SHP77 treated with DMSO at 0.1 percent for 48 hours (cell line): ENCODE measurements at regions not wholly inside any gene's neighbourhood (a gene's known extent, or its start where the extent isn't known, plus 50 kb on each side); places are given as distances from the start of the nearest gene placed in this dataset.

Experiments used
- DNase-seq: peaks from one replicate; lab custom pipeline; 2025; lab: John Stamatoyannopoulos, UW

DNA sequence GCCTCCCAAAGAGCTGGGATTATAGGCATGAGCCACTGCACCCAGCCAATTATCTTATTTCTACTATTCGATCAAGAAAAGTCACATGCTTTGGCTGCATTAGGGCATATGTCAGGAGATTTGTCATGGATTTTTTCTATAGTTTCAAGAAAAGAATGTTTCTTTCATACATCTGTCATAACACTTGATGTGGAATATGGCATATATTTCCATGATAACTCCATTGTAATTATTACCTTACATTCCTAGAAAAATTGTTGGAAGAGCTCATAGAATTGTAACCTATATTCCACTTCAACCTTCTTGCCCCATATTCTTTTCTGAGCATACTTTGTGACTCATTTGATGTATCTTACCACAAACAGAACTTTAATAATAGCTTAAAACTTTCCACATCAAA is 740.9 kb upstream of the FLRT2 start:
- no peak for DNase-seq

DNA sequence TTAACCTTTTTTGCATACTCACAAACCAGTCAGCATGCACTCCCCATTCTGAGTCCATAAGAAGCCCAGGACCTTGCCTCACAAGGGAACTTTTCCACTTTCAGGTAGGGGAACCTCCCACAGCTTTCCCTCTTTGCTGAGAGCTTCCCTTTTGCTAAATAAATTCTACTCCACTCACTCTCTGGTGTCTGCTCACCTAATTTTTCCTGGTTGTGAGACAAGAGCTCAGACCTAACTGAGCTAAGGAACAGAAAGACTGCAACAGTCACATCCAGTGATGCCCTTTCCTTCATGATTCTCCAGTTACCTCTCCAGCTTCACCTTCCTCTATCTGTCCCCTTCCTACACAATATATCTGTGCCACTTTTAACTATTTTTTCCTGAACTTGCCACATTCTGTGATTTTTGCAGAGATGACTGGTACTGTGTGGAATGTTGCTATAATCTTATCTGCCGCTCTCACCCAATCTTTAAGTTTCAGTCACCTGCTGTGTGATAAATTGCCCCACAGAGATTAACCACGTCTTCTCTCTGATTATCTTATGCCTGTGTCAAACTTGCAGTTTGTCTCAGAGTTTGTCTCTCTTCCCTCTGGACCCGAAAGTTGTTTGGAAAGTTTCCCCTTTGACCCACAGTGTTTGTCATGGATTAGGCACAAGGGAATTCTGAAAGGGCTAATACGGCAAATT is 737.1 kb upstream of the FLRT2 start:
- DNase-seq: no peak

DNA sequence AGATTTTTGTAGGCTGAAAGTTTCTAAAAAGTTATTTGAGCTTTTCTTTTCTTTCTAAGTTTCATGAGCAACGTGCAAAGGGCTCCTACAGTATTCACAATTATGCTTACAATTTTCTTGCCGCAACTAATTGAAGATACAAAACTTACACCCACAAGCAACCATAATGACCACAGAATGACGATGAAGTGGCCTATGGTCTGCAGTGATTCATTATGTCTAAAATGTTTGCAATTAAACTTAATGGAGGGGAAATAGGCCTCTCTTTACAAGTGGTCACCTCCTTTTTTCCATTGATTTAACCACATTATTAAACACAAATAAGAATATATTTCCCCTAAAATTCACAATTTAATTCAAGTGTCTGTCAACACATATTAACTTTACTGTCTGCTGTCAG is 732.6 kb upstream of the FLRT2 start:
- no peak for DNase-seq

DNA sequence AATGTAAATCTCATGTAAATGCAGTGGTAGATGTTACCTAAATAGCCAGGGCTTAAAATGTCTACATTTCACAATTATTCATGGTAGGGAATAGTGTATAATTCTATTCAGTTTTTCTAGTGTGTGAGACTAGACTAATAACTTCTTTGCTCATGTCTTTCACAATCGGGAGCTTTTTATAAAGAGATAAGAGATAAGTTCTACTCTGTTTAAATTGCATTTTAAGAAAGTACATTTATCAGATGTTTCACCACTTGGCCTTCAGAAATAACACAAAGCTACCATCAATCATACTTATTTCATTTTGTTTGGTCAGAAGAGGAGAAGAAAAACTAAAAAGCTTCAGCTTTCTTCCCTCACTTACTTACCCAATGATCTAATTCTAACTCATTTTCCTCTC is 725.5 kb upstream of the FLRT2 start:
- DNase-seq: no peak

DNA sequence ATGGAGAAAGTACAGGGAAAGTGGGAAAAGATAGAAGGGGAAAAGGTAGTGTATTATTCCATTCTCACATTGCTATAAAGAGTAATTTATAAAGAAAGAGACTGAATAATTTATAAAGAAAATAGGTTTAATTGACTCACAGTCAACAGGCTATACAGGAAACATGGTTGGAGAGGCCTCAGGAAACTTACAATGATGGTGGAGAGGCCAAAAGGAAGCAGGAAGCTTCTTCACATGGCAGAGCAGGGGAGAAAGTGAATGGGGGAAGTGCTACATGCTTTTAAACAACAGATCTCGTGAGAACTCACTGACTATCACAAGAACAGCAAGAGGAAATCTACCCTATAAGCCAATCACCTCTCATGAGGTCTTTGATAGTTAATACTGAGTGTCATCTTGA is 725.0 kb upstream of the FLRT2 start:
- DNase-seq: no peak

DNA sequence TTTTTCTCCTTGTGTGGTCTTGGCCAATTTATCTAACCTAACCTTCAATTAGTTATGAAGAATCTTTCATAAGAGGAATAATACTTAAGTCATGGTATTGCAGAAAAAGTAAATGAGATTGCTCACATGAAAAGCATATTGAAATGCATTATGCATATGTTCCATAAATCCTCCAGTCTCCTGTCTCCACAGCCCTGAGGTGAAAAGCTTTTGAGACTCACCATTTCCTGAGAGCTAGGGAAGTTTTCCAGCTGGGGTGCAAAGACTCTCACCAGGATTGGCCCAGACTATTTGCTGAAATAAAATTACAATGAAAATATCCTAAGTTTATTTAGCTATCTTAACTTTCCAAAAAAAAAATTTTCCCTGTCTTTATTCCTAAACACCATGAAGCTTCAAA is 723.8 kb upstream of the FLRT2 start:
- DNase-seq: no peak

DNA sequence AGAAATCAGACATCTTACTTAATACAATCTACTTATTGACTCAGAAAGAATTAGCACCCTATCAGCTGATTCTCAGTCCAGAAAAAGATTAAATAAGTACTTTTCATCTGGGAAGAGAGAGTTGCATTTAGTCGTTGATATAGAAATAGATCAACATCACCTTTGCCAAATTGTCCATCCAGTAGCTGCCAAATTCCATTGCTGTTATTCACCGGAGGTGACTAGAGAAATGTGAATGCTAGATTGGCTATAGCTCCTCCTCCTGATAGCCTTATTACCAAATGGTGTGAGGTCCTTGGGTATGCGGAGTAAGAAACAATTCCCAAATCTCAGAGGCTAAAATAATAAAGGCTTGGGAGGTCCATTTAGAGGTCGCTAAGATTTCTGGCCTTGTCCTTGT is 723.3 kb upstream of the FLRT2 start:
- DNase-seq: no peak

DNA sequence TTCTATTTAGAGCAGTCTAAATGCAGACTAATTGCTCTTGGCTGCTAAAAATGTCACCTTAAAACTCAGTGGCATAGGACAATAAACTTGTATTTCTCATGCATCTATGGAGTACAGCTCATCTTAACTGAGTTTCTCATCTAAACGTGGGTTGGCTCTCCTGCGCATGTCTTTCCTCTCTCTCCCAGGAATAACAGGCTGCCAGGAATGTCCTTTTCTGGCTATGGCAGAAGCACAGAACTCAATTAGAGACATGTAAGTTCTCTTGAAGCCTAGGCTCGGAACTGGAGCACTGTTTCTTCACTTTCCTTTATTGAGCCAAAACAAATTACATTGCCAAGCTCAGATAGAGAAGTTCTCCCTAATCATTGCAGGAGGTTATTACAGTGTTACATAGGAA is 722.3 kb upstream of the FLRT2 start:
- no peak for DNase-seq

DNA sequence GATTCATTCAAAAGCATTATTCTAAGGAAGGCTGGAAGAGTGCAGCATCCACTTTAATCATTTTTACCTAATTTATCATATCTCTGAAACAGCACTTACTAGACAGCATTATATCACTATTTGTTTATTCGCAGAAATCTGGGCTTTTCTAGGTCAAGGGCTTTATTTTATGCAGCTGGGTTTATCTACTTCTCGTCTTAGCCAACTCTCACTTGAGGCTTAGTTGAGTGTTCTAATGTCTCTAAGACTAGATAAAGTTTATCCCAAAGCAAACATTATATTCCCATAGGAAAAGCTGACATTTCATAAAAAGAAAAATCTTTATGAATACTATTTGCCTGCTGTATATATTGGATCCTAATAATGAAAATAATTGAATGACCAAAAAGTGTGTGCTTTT is 720.8 kb upstream of the FLRT2 start:
- DNase-seq: no peak

DNA sequence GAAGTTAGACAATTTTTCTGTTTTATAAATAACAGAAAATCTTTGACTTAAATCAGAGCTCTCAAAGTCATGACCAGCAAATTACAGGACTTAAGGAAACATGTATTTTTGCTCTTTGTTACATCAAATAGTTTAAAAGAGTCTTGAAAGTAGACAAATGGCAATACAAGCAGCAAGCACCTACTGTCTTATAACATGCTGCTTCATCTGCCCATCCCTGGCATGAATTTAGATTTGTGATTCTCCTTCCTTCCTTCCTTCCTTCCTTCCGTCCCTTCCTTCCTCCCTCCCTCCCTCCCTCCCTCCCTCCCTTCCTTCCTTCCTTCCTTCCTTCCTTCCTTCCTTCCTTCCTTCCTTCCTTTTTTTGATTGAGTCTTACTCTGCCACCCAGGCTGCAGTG is 715.6 kb upstream of the FLRT2 start:
- no peak for DNase-seq

DNA sequence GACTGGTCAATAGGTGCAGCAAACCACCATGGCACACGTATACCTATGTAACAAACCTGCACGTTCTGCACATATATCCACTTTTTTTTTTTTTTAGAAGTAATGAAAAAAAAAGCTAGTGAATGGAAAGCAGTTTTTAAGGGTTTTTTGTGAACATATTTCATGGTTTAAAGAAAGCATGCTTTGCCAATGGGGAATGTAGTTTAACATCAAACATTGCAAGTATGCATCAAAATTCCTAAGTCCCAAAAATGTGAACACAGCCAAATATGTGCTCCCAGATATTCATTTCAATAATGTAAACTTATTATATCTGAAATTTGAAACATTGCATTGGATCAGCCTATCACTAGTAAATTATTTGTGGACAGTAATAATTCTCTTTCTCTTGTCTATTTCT is 710.4 kb upstream of the FLRT2 start:
- no peak for DNase-seq

DNA sequence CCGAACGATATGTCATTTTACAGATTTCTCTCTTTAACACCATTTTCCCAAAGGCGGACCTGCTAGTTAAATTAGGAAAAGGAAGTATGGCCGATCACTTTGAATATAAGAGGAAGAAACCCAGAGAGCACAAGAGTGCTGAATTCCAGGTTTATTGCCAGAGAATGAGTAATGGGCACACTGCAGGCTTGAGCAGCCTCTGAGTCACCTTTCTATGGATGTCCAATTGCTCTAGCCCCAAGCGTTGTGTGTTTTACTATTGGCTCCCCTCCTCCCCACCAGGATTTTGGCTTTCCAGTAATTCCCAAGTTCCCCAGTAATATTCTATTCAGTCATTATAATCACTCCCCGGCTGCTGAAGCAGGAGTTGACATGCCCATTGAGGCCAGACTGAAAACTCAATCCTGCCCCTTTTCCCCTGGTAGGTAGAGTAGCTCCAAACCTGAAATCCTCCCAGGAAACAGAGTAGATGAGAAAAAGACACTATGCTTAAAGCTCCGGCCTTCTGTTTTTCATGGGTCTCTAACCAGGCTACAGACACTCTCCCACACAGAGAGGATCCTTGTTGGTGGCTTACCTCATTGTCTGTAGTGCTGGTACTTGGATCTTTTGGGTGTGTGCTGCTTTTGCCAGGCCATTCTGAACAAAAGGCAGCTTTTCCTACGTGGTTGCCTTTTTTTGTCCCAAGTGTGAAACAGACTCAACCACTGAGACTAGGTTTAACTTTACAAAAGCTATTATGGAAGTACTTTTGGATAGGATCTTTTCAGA is 704.3 kb upstream of the FLRT2 start:
- DNase-seq: no peak

DNA sequence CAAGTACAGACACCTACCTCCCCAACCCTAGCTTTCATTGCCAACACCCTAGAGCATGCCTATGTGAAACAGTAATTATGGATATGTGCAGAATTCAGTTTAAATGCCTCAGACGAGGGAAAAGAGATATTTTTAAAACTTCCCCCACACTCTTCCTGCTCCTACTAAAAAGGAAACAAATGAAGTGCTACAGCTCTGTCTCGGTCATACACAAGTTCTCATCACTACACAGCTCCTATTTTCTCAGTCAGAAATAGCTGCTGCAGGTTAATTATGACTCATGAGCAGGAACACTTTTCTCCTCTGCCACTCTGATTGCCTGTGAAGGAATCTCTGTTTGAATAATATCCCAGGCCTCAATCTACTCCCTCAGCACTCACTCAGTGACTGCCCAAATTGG is 703.6 kb upstream of the FLRT2 start:
- no peak for DNase-seq

DNA sequence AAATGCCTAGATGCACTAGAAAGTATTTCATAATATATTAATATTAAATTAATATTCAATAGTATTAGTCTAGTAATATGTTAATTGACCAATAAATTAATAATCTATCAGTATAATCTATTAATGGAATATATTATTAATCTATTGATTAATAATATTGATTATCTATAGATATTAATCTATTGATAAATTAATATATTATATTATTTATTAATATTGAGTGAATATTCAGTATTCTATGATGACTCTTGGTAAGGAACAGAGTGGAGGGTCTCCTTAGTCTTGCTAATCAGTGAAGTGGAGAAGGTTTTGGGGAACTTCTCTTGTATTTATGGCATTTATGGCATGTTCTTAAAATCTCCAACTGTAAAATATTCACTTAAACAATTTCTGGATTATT is 679.3 kb upstream of the FLRT2 start:
- DNase-seq: no peak

DNA sequence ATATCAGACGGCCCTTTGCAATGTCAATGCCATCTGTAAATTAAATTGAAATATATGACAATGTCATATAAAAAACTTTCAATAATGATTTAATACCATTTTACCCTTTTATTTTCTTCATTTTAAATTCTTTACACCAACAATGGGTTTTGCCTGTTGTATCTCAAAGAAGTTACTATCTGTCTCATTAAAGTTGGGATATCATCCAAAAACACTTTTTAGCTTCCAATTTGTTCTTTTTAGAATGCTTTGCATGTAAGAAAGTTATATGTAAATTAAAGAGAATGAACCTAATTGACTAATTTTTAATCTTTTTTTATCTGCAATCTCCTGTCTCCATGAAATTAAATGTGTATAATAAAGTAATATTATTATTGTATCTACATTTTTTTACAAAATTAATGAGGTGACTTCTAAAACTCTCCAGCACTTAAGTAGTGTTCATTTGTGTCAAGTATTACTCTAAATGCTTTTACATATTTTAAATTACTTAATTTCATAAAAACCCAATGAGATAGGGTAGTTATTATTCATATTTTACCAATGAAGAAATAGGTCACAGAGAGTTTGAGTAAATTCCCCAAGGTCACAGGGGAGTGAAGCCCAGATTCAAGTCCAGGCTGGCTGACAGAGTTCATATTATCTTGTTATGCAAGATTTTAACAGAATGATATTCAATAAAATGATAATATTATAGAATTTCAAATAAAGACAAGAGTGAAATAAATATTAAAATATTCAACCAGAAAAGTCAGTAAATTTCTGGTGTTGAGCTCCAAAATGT is 673.0 kb upstream of the FLRT2 start:
- DNase-seq: no peak

DNA sequence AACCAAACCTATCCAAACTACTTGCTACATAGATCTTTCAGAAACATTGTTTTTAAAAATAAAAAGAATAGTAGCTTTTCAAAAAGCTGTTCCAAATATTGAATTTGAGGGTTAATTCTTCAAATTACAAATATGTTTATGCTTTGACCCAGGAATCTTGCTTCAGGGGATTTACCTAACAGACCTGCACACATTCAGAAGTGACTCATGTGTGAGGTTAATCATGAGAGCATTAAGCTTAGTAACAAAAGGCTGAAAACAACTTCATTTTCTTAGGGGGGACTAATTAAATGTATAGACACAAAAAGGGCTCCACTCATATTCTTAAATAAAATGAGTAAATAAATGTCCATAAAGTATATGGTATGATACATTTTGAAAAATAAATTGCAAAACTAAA is 672.4 kb upstream of the FLRT2 start:
- DNase-seq: no peak

DNA sequence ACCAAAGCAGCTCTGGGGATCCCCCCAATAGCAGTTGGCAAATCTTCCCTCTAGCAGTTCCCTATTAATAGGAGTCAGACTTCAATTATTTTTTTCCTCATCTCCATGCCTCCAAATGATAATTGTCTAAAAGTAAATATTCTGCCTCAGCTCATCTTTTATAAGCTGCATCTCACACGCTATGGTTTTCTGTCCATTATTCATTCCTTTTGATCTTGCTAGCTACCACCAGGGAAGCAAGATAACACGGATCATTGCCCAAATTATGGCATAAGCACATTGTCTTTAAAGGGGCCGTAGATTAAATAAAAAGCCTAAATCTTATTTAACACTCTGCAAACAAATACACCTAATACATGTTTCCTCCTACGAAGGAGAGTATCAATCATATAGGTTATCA is 670.8 kb upstream of the FLRT2 start:
- no peak for DNase-seq

DNA sequence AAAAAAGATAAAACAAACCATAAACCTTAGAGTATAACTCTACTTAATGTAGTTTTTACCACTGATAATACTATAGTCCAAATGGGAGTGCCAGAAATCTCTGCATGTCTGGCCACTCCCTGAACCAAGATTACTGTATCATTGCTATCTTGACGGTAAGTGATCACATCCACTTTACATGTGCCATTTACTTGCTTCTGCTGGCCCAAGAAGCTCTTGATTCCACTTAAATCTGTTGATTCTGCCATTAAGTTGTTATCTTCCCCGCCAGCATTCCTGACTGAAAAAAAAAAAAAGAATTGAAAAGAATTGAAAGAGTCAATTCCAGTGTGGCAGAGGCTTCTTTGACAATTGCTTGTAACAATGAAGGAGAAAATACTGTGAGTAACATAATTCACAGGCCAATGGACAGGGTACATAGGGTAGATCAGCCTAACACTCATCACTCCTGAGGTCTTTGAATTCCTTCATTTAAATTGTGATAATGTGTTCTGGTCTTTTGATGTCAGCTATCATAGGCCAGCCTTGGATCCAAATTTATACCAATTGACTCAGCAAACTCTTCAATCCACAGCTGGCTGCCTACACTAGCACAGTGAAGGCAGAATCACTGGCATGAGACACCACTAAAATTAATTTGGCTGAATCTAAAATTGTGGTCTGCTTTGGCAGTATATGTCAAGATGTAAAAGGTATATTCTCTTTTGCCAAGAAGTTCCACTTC is 665.2 kb upstream of the FLRT2 start:
- DNase-seq: no peak

DNA sequence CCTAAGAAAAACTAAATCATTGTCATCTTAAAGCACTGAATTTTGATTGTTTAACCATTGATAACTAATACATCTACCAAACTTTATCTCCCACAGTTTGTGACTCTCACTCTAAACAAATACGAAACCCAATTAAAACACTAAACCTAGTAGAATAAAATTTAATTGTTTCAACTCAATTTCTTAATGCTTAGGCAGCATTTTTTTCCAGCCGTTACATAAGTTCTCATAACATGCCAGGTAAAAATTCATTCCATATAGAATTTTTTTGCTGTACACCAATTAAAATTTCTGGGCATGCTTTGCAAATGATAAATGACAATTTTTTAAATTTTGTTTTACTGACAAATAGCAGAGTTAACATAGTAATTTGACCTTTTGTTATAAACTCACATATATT is 658.2 kb upstream of the FLRT2 start:
- DNase-seq: no peak

DNA sequence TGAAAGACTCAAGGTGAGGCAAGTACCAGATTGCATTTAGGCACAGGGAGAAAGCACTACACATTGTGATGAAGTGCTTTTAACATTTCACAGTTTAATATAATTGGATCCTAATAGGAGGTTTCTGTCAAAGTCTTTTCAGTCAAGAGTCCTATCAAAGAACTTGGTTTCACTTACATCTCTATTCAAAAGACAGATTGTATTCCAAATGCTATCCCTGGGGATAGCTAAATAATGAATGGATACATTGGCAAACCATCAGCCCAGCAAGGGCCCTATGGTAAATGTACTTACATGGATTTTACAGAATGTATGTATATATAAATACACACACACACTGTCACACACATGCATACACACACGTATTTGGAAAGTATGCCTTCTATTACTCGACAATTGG is 655.5 kb upstream of the FLRT2 start:
- DNase-seq: no peak

DNA sequence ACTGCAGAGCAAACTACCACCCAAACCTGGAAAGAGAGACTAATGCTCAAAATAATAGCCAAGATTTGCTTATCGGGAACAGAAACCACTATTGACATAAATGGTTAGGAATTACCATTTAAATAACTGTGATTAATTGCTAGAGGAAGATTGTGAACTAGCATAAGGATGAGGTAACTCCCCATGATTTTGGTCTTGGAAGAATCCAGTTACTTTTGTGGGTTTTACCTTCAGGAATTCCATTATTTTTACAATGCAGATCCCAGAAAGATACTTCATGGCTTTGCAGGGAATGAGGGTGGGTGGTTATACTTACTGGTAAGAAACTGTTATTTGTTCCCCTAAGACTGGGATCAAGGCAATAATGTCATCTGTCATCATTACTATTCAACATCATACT is 652.9 kb upstream of the FLRT2 start:
- no peak for DNase-seq

DNA sequence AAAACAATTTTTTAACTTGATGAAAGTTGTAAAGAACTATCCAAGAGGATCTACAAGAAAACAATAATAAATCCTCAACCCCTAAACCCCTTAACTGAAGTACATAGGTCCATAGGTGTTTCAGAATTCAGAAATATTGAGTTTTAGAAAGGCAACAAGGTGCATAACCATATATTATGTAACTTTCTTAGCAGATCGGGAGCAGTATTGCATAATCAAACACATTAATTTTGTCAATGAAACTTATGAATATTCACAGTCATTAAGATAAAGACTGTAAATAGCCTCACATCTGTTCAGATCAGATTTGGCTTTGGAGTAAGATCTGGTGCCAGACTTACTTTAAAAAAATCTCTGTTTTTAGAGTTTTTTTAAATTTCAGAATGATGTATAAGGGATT is 647.1 kb upstream of the FLRT2 start:
- DNase-seq: no peak

DNA sequence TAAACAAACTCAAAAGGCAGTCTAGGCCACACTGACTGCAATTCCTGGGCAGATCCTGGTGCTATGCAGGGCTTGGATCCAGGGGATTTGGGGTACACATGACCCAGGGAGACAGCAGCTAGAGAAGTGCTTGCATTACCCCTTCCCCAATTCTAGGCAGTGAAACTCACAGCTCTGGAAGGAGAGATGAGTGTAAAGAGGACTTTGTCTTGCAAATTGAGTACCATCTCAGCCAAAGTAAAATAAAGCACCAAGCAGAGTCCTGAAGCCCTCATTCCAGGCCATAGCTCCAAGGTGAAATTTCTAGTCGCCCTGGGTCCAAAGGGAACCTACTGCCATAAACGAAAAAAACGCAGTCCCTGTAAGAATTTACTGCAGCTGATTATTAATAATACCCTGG is 644.9 kb upstream of the FLRT2 start:
- no peak for DNase-seq
